GM23338 (cell line): ENCODE measurements at regions not wholly inside any gene's neighbourhood (a gene's known extent, or its start where the extent isn't known, plus 50 kb on each side); places are given as distances from the start of the nearest gene placed in this dataset.

Source experiments
- CTCF ChIP-seq, 2 experiments: fragments of 200-600 bp in 1 of 2; sonication (generic) in 1 of 2; conservative IDR thresholded peaks; 2 replicates each; pipeline versions ENCODE4 v1.5.1 to v1.6.1; 2016 to 2017; ENCODE audit warnings: antibody characterized with exemption in 2 of 2, low read depth in 2 of 2, mild to moderate bottlenecking in 2 of 2, moderate library complexity in 1 of 2
- EZH2 ChIP-seq: fragments of 200-600 bp; sonication (generic); IDR thresholded peaks from one replicate; pipeline ENCODE4 v1.8.0; 2017; ENCODE audit warnings: antibody characterized with exemption, mild to moderate bottlenecking, low read depth; ENCODE audit not compliant: unreplicated experiment
- POLR2AphosphoS5 ChIP-seq: IDR thresholded peaks from 2 replicates; pipeline ENCODE4 v1.6.1; 2016; ENCODE audit warnings: antibody characterized with exemption, low read depth
- TF ChIP-seq, protein P1 (sequence below): IDR thresholded peaks from 2 replicates; pipeline ENCODE4 v1.6.1; 2016; ENCODE audit warnings: antibody characterized with exemption

GRCh38 chr18:30277676-30278075 is 764.9 kb downstream of the DSC3 start:
- TF ChIP-seq CTCF (conservative IDR thresholded peaks at IDR 0.05; ENCODE audit: low read depth in 2 of 2) (no peak), EZH2 (no peak), POLR2AphosphoS5 (no peak)
- TF ChIP-seq, protein P1, sequence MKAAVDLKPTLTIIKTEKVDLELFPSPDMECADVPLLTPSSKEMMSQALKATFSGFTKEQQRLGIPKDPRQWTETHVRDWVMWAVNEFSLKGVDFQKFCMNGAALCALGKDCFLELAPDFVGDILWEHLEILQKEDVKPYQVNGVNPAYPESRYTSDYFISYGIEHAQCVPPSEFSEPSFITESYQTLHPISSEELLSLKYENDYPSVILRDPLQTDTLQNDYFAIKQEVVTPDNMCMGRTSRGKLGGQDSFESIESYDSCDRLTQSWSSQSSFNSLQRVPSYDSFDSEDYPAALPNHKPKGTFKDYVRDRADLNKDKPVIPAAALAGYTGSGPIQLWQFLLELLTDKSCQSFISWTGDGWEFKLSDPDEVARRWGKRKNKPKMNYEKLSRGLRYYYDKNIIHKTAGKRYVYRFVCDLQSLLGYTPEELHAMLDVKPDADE = no peak
